SK-N-SH treated with all-trans-retinoic acid at 6 μM for 48 hours (cell line): ENCODE measurements at regions not wholly inside any gene's neighbourhood (a gene's known extent, or its start where the extent isn't known, plus 50 kb on each side); places are given as distances from the start of the nearest gene placed in this dataset.

ENCODE experiments used
- ATAC-seq: fragments of 200-7000 bp; cut with Tn5 transposase; 3 replicates; pipeline ENCODE4 v1.9.1; 2020; ENCODE audit warnings: mild to moderate bottlenecking, moderate library complexity
- ARNTL ChIP-seq: fragments of 450-650 bp; formaldehyde crosslinking; IDR thresholded peaks from 2 replicates; pipeline ENCODE4 v1.5.0; 2020; ENCODE audit warnings: low read depth, mild to moderate bottlenecking, moderate library complexity, borderline replicate concordance
- BACH2 ChIP-seq: fragments of 250-450 bp; sonication (Bioruptor Pico); IDR thresholded peaks from 2 replicates; pipeline ENCODE4 v1.9.0; 2021; ENCODE audit warnings: mild to moderate bottlenecking, borderline replicate concordance
- CREB5 ChIP-seq: fragments of 250-450 bp; sonication (Bioruptor Pico); IDR thresholded peaks from 2 replicates; pipeline ENCODE4 v1.5.1; 2020; ENCODE audit warnings: low read depth, mild to moderate bottlenecking, moderate library complexity
- CSDC2 ChIP-seq: fragments of 250-450 bp; sonication (Bioruptor Pico); IDR thresholded peaks from 2 replicates; pipeline ENCODE4 v1.5.0; 2020; ENCODE audit warnings: mild to moderate bottlenecking, moderate library complexity
- ESRRG ChIP-seq: fragments of 250-450 bp; sonication (Bioruptor Pico); IDR thresholded peaks from 2 replicates; pipeline ENCODE4 v1.6.1; 2021; ENCODE audit warnings: mild to moderate bottlenecking
- GLIS3 ChIP-seq: fragments of 250-450 bp; sonication (Bioruptor Pico); IDR thresholded peaks from 2 replicates; pipeline ENCODE4 v1.5.0; 2020; ENCODE audit warnings: mild to moderate bottlenecking, moderate library complexity
- ISL1 ChIP-seq: fragments of 250-450 bp; sonication (Bioruptor Pico); IDR thresholded peaks from 2 replicates; pipeline ENCODE4 v2.1.2; 2022; ENCODE audit warnings: mild to moderate bottlenecking, moderate library complexity
- OSR1 ChIP-seq: fragments of 250-450 bp; sonication (Bioruptor Pico); IDR thresholded peaks from 2 replicates; pipeline ENCODE4 v1.8.0; 2022; ENCODE audit warnings: moderate library complexity, mild to moderate bottlenecking, inconsistent platforms
- PATZ1 ChIP-seq: fragments of 250-450 bp; sonication (Bioruptor Pico); IDR thresholded peaks from 2 replicates; pipeline ENCODE4 v1.8.0; 2020; ENCODE audit warnings: mild to moderate bottlenecking, moderate library complexity, borderline replicate concordance
- PPARA ChIP-seq: fragments of 250-450 bp; sonication (Bioruptor Pico); IDR thresholded peaks from 2 replicates; pipeline ENCODE4 v1.5.0; 2020; ENCODE audit warnings: mild to moderate bottlenecking, borderline replicate concordance
- RARB ChIP-seq: fragments of 250-450 bp; sonication (Bioruptor Pico); IDR thresholded peaks from 2 replicates; pipeline ENCODE4 v1.8.0; 2021; ENCODE audit warnings: mild to moderate bottlenecking, moderate library complexity
- SNAI2 ChIP-seq: fragments of 250-450 bp; sonication (Bioruptor Pico); IDR thresholded peaks from 2 replicates; pipeline ENCODE4 v1.5.0; 2020; ENCODE audit warnings: mild to moderate bottlenecking, moderate library complexity
- TCF4 ChIP-seq: fragments of 250-450 bp; sonication (Bioruptor Pico); IDR thresholded peaks from 2 replicates; pipeline ENCODE4 v1.8.0; 2021; ENCODE audit warnings: mild to moderate bottlenecking, moderate library complexity, borderline replicate concordance
- TOX ChIP-seq: fragments of 250-450 bp; sonication (Bioruptor Pico); IDR thresholded peaks from 2 replicates; pipeline ENCODE4 v1.8.0; 2021; ENCODE audit warnings: mild to moderate bottlenecking, moderate library complexity, borderline replicate concordance
- TSHZ2 ChIP-seq: fragments of 250-450 bp; sonication (Bioruptor Pico); IDR thresholded peaks from 2 replicates; pipeline ENCODE4 v1.5.0; 2020; ENCODE audit warnings: mild to moderate bottlenecking, moderate library complexity
- ZC3H10 ChIP-seq: fragments of 250-450 bp; sonication (Bioruptor Pico); IDR thresholded peaks from 2 replicates; pipeline ENCODE4 v1.5.1; 2021; ENCODE audit warnings: mild to moderate bottlenecking, moderate library complexity
- ZFP3 ChIP-seq: fragments of 250-450 bp; sonication (Bioruptor Pico); IDR thresholded peaks from 2 replicates; pipeline ENCODE4 v1.5.0; 2020; ENCODE audit warnings: mild to moderate bottlenecking, moderate library complexity
- ZFP30 ChIP-seq: fragments of 450-650 bp; formaldehyde crosslinking; IDR thresholded peaks from 2 replicates; pipeline ENCODE4 v1.5.0; 2022; ENCODE audit warnings: mild to moderate bottlenecking, moderate library complexity
- ZNF565 ChIP-seq: fragments of 450-650 bp; formaldehyde crosslinking; conservative IDR thresholded peaks from 2 replicates; pipeline ENCODE4 v1.5.0; 2020; ENCODE audit warnings: low read depth, mild to moderate bottlenecking, moderate library complexity
- ZNF70 ChIP-seq: fragments of 450-650 bp; formaldehyde crosslinking; IDR thresholded peaks from 2 replicates; pipeline ENCODE4 v1.5.0; 2020; ENCODE audit warnings: mild to moderate bottlenecking, moderate library complexity
- TF ChIP-seq, protein P1 (sequence below): fragments of 250-450 bp; sonication (Bioruptor Pico); IDR thresholded peaks from 2 replicates; pipeline ENCODE4 v1.5.1; 2021; ENCODE audit warnings: mild to moderate bottlenecking, moderate library complexity

- TF ChIP-seq GLIS3 (CRISPR knock-in tag) (no peak), CREB5 (no peak), OSR1 (no peak), TOX (CRISPR knock-in tag) (no peak), ZFP30 (CRISPR knock-in tag) (no peak), ZNF70 (no peak)
- TF ChIP-seq, protein P1, sequence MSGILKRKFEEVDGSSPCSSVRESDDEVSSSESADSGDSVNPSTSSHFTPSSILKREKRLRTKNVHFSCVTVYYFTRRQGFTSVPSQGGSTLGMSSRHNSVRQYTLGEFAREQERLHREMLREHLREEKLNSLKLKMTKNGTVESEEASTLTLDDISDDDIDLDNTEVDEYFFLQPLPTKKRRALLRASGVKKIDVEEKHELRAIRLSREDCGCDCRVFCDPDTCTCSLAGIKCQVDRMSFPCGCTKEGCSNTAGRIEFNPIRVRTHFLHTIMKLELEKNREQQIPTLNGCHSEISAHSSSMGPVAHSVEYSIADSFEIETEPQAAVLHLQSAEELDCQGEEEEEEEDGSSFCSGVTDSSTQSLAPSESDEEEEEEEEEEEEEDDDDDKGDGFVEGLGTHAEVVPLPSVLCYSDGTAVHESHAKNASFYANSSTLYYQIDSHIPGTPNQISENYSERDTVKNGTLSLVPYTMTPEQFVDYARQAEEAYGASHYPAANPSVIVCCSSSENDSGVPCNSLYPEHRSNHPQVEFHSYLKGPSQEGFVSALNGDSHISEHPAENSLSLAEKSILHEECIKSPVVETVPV (CRISPR knock-in tag) = no peak
- peak; percentile 38 for ATAC-seq
Observed at GRCh38 chr17:63345611-63346010, 100.5 kb downstream of the CYB561 start.

GRCh38 chr17:63347475-63347874 is 98.6 kb downstream of the CYB561 start:
- ATAC-seq = no peak
- TF ChIP-seq TCF4 (CRISPR knock-in tag) = no peak
- TF ChIP-seq ISL1 (CRISPR knock-in tag) = no peak
- no peak for TF ChIP-seq ARNTL (CRISPR knock-in tag)
- no peak for TF ChIP-seq TOX (CRISPR knock-in tag)
- no peak for TF ChIP-seq RARB (CRISPR knock-in tag)
- TF ChIP-seq CSDC2 = no peak
- no peak for TF ChIP-seq TSHZ2 (CRISPR knock-in tag)
- no peak for TF ChIP-seq ZNF565 (CRISPR knock-in tag)
- TF ChIP-seq CREB5 = no peak
- no peak for TF ChIP-seq SNAI2
- TF ChIP-seq ZFP3 = no peak
- TF ChIP-seq GLIS3 (CRISPR knock-in tag) = no peak
- no peak for TF ChIP-seq PATZ1 (CRISPR knock-in tag)
- no peak for TF ChIP-seq BACH2 (CRISPR knock-in tag)
- no peak for TF ChIP-seq ZNF70
- TF ChIP-seq ZFP30 (CRISPR knock-in tag) = no peak
- TF ChIP-seq PPARA (CRISPR knock-in tag) = no peak
- no peak for TF ChIP-seq ZC3H10 (CRISPR knock-in tag)

GRCh38 chr17:63349478-63350000 is 96.6 kb downstream of the CYB561 start:
- peak; percentile 82 for ATAC-seq
- TF ChIP-seq ARNTL (CRISPR knock-in tag) (no peak), TCF4 (CRISPR knock-in tag) (no peak), TOX (CRISPR knock-in tag) (no peak), ZC3H10 (CRISPR knock-in tag) (no peak), PPARA (CRISPR knock-in tag) (no peak), ZFP30 (CRISPR knock-in tag) (no peak), GLIS3 (CRISPR knock-in tag) (no peak), ZNF565 (CRISPR knock-in tag) (no peak), SNAI2 (no peak), ISL1 (CRISPR knock-in tag) (no peak), CSDC2 (no peak), ESRRG (CRISPR knock-in tag) (no peak), ZNF70 (no peak), CREB5 (no peak)
- TF ChIP-seq, all 23 proteins: peak for 0
